GM20431 (cell line): ENCODE measurements at regions not wholly inside any gene's neighbourhood (a gene's known extent, or its start where the extent isn't known, plus 50 kb on each side); places are given as distances from the start of the nearest gene placed in this dataset.
"Not testable (repeated sequence)": the region's sequence is repeated elsewhere in the genome, so short reads cannot be mapped to it uniquely, and the experiment has no call there.

Experiments used
- in situ Hi-C: fragments of 300-500 bp; cut with MseI, MboI; formaldehyde crosslinking; loops from one replicate; pipeline ENCODE4 v1.15.0; 2020; ENCODE audit warnings: low sequenced_read_pairs; ENCODE audit not compliant: unreplicated experiment

- in situ Hi-C loops: not testable (repeated sequence)
Measured at GRCh38 chr5:1610526-1610925, 86.8 kb upstream of the LPCAT1 start.

- in situ Hi-C loops: not testable (repeated sequence)
Measured at GRCh38 chr5:1609111-1609510, 85.4 kb upstream of the LPCAT1 start.

- in situ Hi-C loops: not testable (repeated sequence)
Measured at GRCh38 chr5:1608336-1608735, 84.6 kb upstream of the LPCAT1 start.

- in situ Hi-C loops: not testable (repeated sequence)
Measured at GRCh38 chr5:1606951-1607350, 83.2 kb upstream of the LPCAT1 start.

GRCh38 chr5:1603916-1604315 is 80.2 kb upstream of the LPCAT1 start:
- in situ Hi-C loops: not testable (repeated sequence)

- in situ Hi-C loops: not testable (repeated sequence)
Measured at GRCh38 chr5:1601565-1601964, 77.8 kb upstream of the LPCAT1 start.

- in situ Hi-C loops: not testable (repeated sequence)
Measured at GRCh38 chr5:1598950-1599737, 75.4 kb upstream of the LPCAT1 start.

GRCh38 chr5:1597093-1597473 is 73.3 kb upstream of the LPCAT1 start:
- in situ Hi-C loops: not testable (repeated sequence)

GRCh38 chr5:1596462-1597092 is 72.8 kb upstream of the LPCAT1 start:
- in situ Hi-C loops: not testable (repeated sequence)

- in situ Hi-C loops: no loop called here
Measured at GRCh38 chr5:1594357-1595106, 70.8 kb upstream of the LPCAT1 start.

GRCh38 chr5:1593903-1594356 is 70.2 kb upstream of the LPCAT1 start:
- in situ Hi-C loops: no loop called here

- in situ Hi-C loops: not testable (repeated sequence)
Measured at GRCh38 chr5:1588071-1588694, 64.4 kb upstream of the LPCAT1 start.

- in situ Hi-C loops: not testable (repeated sequence)
Measured at GRCh38 chr5:1583081-1583875, 59.5 kb upstream of the LPCAT1 start.

- in situ Hi-C loops: not testable (repeated sequence)
Measured at GRCh38 chr5:1579389-1579788, 55.6 kb upstream of the LPCAT1 start.

- in situ Hi-C loops: not testable (repeated sequence)
Measured at GRCh38 chr5:1576851-1577250, 53.1 kb upstream of the LPCAT1 start.

- in situ Hi-C loops: not testable (repeated sequence)
Measured at GRCh38 chr5:1575991-1576714, 52.4 kb upstream of the LPCAT1 start.

- in situ Hi-C loops: not testable (repeated sequence)
Measured at GRCh38 chr5:1575491-1575890, 51.7 kb upstream of the LPCAT1 start.

GRCh38 chr5:1574023-1574318 is 50.2 kb upstream of the LPCAT1 start:
- in situ Hi-C loops: not testable (repeated sequence)
